GM12878 (cell line): ENCODE measurements at regions not wholly inside any gene's neighbourhood (a gene's known extent, or its start where the extent isn't known, plus 50 kb on each side); places are given as distances from the start of the nearest gene placed in this dataset.

Experiments used
- ATAC-seq: fragments of 200-7000 bp; cut with Tn5 transposase; 3 replicates; pipeline ENCODE4 v1.9.1; 2020; ENCODE audit warnings: mild to moderate bottlenecking, moderate library complexity
- BruUV-seq: library from RNA; stranded (reverse); fragments of 400-500 nt; replicated peaks from 2 replicates; lab custom pipeline; 2021; lab: Mats Ljungman, UMichigan
- CTCF ChIA-PET: fragments of 300-600 bp; sonication (Branson Sonifier 250); formaldehyde crosslinking; extraction: SDS; loops from one replicate; lab custom pipeline; 2021; ENCODE audit warnings: inconsistent platforms; lab: Yijun Ruan, JAX
- POLR2A ChIA-PET: fragments of 350-600 bp; formaldehyde crosslinking; extraction: SDS; loops from one replicate; lab custom pipeline; 2021; ENCODE audit warnings: inconsistent platforms; lab: Charles Lee
- RAD21 ChIA-PET: fragments of 300-600 bp; sonication (Branson Sonifier 250); formaldehyde crosslinking; loops from one replicate; lab custom pipeline; 2023; ENCODE audit warnings: antibody characterized with exemption; ENCODE audit not compliant: unreplicated experiment; lab: Charles Lee
- SMC1A ChIA-PET: fragments of 300-600 bp; sonication (Branson Sonifier 250); formaldehyde crosslinking; loops from one replicate; lab custom pipeline; 2023; ENCODE audit not compliant: unreplicated experiment, uncharacterized antibody; lab: Charles Lee
- DNase-seq: peaks from one replicate; pipeline ENCODE4 v3.0.0-alpha.2; 2011; ENCODE audit warnings: low read depth, low spot score
- FAIRE-seq: peaks from 3 replicates; lab custom pipeline; 2011; peaks lifted over from hg19 to GRCh38; lab: Jason Lieb, UNC
- H2AFZ ChIP-seq: 2 replicates; pipeline ENCODE4 v1.6.0; 2011; ENCODE audit warnings: low read depth, low read length, control low read depth; ENCODE audit not compliant: control insufficient read depth
- H3K27ac ChIP-seq: 2 replicates; pipeline ENCODE4 v1.5.1; 2011; ENCODE audit warnings: control low read depth; ENCODE audit not compliant: control insufficient read depth, insufficient read depth
- H3K27me3 ChIP-seq, 2 experiments: replicated peaks in 1 of 2; 2 replicates each; pipeline versions ENCODE4 v1.6.0 to v1.6.1; 2011; ENCODE audit warnings: low read length in 1 of 2; ENCODE audit not compliant: control insufficient read depth in 2 of 2, insufficient read depth in 2 of 2
- H3K36me3 ChIP-seq, 2 experiments: 2 replicates each; pipeline ENCODE4 v1.5.1; 2011; ENCODE audit warnings: low read length in 1 of 2; ENCODE audit not compliant: control insufficient read depth in 2 of 2, insufficient read depth in 2 of 2
- H3K4me1 ChIP-seq: 2 replicates; pipeline ENCODE4 v1.6.1; 2011; ENCODE audit warnings: mild to moderate bottlenecking, low read length, moderate library complexity, mixed read lengths; ENCODE audit not compliant: control insufficient read depth, insufficient read depth
- H3K4me2 ChIP-seq: 2 replicates; pipeline ENCODE4 v1.6.0; 2011; ENCODE audit warnings: control low read depth; ENCODE audit not compliant: control insufficient read depth, insufficient read depth
- H3K4me3 ChIP-seq: fragments of 200-600 bp; sonication (generic); 2 replicates; pipeline ENCODE4 v1.5.1; 2016
- H3K79me2 ChIP-seq: 2 replicates; pipeline ENCODE4 v1.6.0; 2011; ENCODE audit warnings: low read length; ENCODE audit not compliant: control insufficient read depth, insufficient read depth
- H3K9ac ChIP-seq: 2 replicates; pipeline ENCODE4 v1.8.0; 2011; ENCODE audit warnings: low read length, control low read depth, mixed read lengths; ENCODE audit not compliant: control insufficient read depth, insufficient read depth
- H3K9me3 ChIP-seq: replicated peaks from 3 replicates; pipeline ENCODE4 v1.5.1; 2011; ENCODE audit warnings: mild to moderate bottlenecking, low read length; ENCODE audit not compliant: control insufficient read depth, insufficient read depth
- H4K20me1 ChIP-seq: 2 replicates; pipeline ENCODE4 v1.6.0; 2011; ENCODE audit not compliant: control insufficient read depth, insufficient read depth
- ATF7 ChIP-seq: fragments of 450-650 bp; IDR thresholded peaks from 2 replicates; pipeline ENCODE4 v1.6.1; 2016; ENCODE audit warnings: low read depth, mild to moderate bottlenecking
- BRCA1 ChIP-seq: IDR thresholded peaks from 2 replicates; pipeline ENCODE4 v1.6.1; 2011; ENCODE audit warnings: low read depth, low read length, improper control_type of control experiment
- CBX5 ChIP-seq: sonication (generic); IDR thresholded peaks from 2 replicates; pipeline ENCODE4 v1.6.1; 2016; ENCODE audit warnings: low read depth, moderate library complexity, mild to moderate bottlenecking, inconsistent platforms
- CEBPB ChIP-seq, 2 experiments: fragments of 150-350 bp in 1 of 2; IDR thresholded peaks; 2 replicates each; pipeline ENCODE4 v1.6.1; 2012 to 2014; ENCODE audit warnings: low read depth in 2 of 2, low read length in 2 of 2, borderline replicate concordance in 1 of 2, inconsistent platforms in 1 of 2
- CREB1 ChIP-seq: IDR thresholded peaks from 2 replicates; pipeline ENCODE4 v1.6.1; 2012; ENCODE audit warnings: low read depth, mild to moderate bottlenecking, inconsistent platforms
- ESRRA ChIP-seq: IDR thresholded peaks from 2 replicates; pipeline ENCODE4 v1.6.1; 2012; ENCODE audit warnings: mild to moderate bottlenecking, low read length, improper control_type of control experiment
- IRF3 ChIP-seq: fragments of 450-650 bp; IDR thresholded peaks from 2 replicates; pipeline ENCODE4 v1.6.1; 2014; ENCODE audit warnings: mild to moderate bottlenecking
- NFIC ChIP-seq: IDR thresholded peaks from 2 replicates; pipeline ENCODE4 v1.6.1; 2012; ENCODE audit warnings: low read depth, mild to moderate bottlenecking, inconsistent platforms, low read length, moderate library complexity
- NFXL1 ChIP-seq: fragments of 450-650 bp; IDR thresholded peaks from 2 replicates; pipeline ENCODE4 v1.6.1; 2017; ENCODE audit warnings: antibody characterized with exemption, mild to moderate bottlenecking, borderline replicate concordance
- NFYB ChIP-seq: IDR thresholded peaks from 2 replicates; pipeline ENCODE4 v1.6.1; 2011; ENCODE audit warnings: low read depth, mild to moderate bottlenecking, low read length, improper control_type of control experiment, moderate library complexity; ENCODE audit not compliant: insufficient read depth
- NR2C2 ChIP-seq: IDR thresholded peaks from 2 replicates; pipeline ENCODE4 v1.6.1; 2011; ENCODE audit warnings: borderline replicate concordance, low read depth; ENCODE audit not compliant: control insufficient read depth, insufficient read length
- PAX8 ChIP-seq: fragments of 450-650 bp; IDR thresholded peaks from 2 replicates; pipeline ENCODE4 v1.6.1; 2017; ENCODE audit warnings: mild to moderate bottlenecking, moderate library complexity
- RBBP5 ChIP-seq: fragments of 200-600 bp; sonication (generic); conservative IDR thresholded peaks from 2 replicates; pipeline ENCODE4 v1.6.1; 2016
- SMC3 ChIP-seq: IDR thresholded peaks from 2 replicates; pipeline ENCODE4 v1.6.1; 2011; ENCODE audit warnings: low read length, improper control_type of control experiment, borderline replicate concordance
- SREBF1 ChIP-seq: IDR thresholded peaks from 2 replicates; pipeline ENCODE4 v1.6.1; 2012; ENCODE audit warnings: mild to moderate bottlenecking, low read length
- SREBF2 ChIP-seq: IDR thresholded peaks from 2 replicates; pipeline ENCODE4 v1.6.1; 2012; ENCODE audit warnings: mild to moderate bottlenecking, low read length
- STAT1 ChIP-seq: fragments of 450-650 bp; conservative IDR thresholded peaks from 2 replicates; pipeline ENCODE4 v1.6.1; 2014; ENCODE audit warnings: antibody characterized with exemption, mild to moderate bottlenecking
- TCF12 ChIP-seq: IDR thresholded peaks from 2 replicates; pipeline ENCODE4 v1.6.1; 2011; ENCODE audit warnings: low read depth, mild to moderate bottlenecking, low read length
- ZNF384 ChIP-seq: IDR thresholded peaks from 2 replicates; pipeline ENCODE4 v1.6.1; 2012; ENCODE audit warnings: low read depth, mild to moderate bottlenecking, low read length, improper control_type of control experiment, borderline replicate concordance
- ZNF622 ChIP-seq: fragments of 450-650 bp; IDR thresholded peaks from 2 replicates; pipeline ENCODE4 v1.6.1; 2017; ENCODE audit warnings: mild to moderate bottlenecking, inconsistent platforms
- ZNF687 ChIP-seq: fragments of 450-650 bp; IDR thresholded peaks from 2 replicates; pipeline ENCODE4 v1.6.1; 2017; ENCODE audit warnings: mild to moderate bottlenecking, moderate library complexity
- WGBS: methylation state at CpG from one replicate; pipeline ENCODE4 v1.1.6; 2016; ENCODE audit warnings: low lambda C conversion rate; ENCODE audit not compliant: insufficient replicate concordance, insufficient coverage; ENCODE audit errors: missing lambda C conversion rate; 5-methylcytosine and 5-hydroxymethylcytosine counted together
- in situ Hi-C: fragments of 300-500 bp; cut with MboI; formaldehyde crosslinking; loops from 9 replicates; pipeline ENCODE4 v1.14.3; 2018; ENCODE audit warnings: mixed read lengths
- intact Hi-C: fragments of 100-400 bp; cut with micrococcal nuclease; formaldehyde crosslinking; loops from one replicate; pipeline ENCODE4 v1.14.2; 2022; ENCODE audit not compliant: unreplicated experiment

GRCh38 chr2:7880566-7880965, 801.3 kb upstream of the ID2 start (continued):
- TF ChIP-seq ZNF687 (no peak), ZNF384 (no peak), NFXL1 (no peak), SREBF2 (no peak), NFIC (no peak), ATF7 (no peak), RBBP5 (no peak), SREBF1 (no peak), ZNF622 (no peak), TCF12 (no peak)

GRCh38 chr2:7881063-7881462, 800.8 kb upstream of the ID2 start:
- POLR2A ChIA-PET = no interaction called here
- in situ Hi-C loops (no loop called here), intact Hi-C loops (no loop called here)
- Histone ChIP-seq H3K9ac (no peak overlapping the region), H3K79me2 (no peaks in the 10 kb centered on the region), H3K27ac (no peak overlapping the region), H2AFZ (no peak overlapping the region), H4K20me1 (no peaks in the 10 kb centered on the region), H3K4me1 (no peaks in the 10 kb centered on the region), H3K4me3 (no peak overlapping the region), H3K36me3 (no peaks in the 10 kb centered on the region), H3K9me3 (no peaks in the 10 kb centered on the region), H3K27me3 (no peaks in the 10 kb centered on the region), H3K4me2 (no peak overlapping the region)
- CTCF ChIA-PET = interaction anchor here (1.1 to 1.3 kb wide), 2 partner anchors 11 to 37 kb away, joined by 3 read pairs; no protein-coding TSS in a partner anchor
- no peak for ATAC-seq
- no peak for FAIRE-seq
- RAD21 ChIA-PET = no interaction called here
- SMC1A ChIA-PET = interaction anchor here (1.1 to 1.2 kb wide), 2 partner anchors 32 to 88 kb away, joined by 3 to 4 read pairs; no protein-coding TSS in a partner anchor
- TF ChIP-seq PAX8 = no peak
- TF ChIP-seq NR2C2 = no peak
- no peak for TF ChIP-seq STAT1
- TF ChIP-seq CBX5 = no peak
- no peak for TF ChIP-seq NFYB
- TF ChIP-seq ESRRA = no peak
- TF ChIP-seq SMC3 = no peak
- TF ChIP-seq IRF3 = no peak
- no peak for TF ChIP-seq BRCA1
- TF ChIP-seq CREB1 = no peak
- no peak for TF ChIP-seq CEBPB (IDR thresholded peaks at IDR 0.05; ENCODE audit: borderline replicate concordance in 1 of 2, low read depth in 2 of 2, low read length in 2 of 2)
- no TSS peak for BruUV-seq
- DNase-seq = no peak
- 6% methylated on average over 5 of the region's 5 CpGs for WGBS
